ENCODE measurements at regions not wholly inside any gene's neighbourhood (a gene's known extent, or its start where the extent isn't known, plus 50 kb on each side); places are given as distances from the start of the nearest gene placed in this dataset.

- Histone ChIP-seq H3K9me3 (replicated peaks; ENCODE audit: control insufficient read depth, insufficient read depth, low read depth, low read length) (no peaks in the 10 kb centered on the region), H3K27me3 (ENCODE audit: control insufficient read depth in 2 of 2, insufficient read depth in 2 of 2, low read length in 2 of 2) (peaks cover 0 to 20% of the 10 kb centered on the region in 2 experiments; a peak in 3 of 5 replicates), H3K4me2 (ENCODE audit: insufficient read depth, low read length) (no peak overlapping the region), H3K79me2 (ENCODE audit: control insufficient read depth, insufficient read depth, low read length) (no peaks in the 10 kb centered on the region), H3K27ac (ENCODE audit: extremely low read depth, low read depth, low read length) (no peak overlapping the region), H3K36me3 (ENCODE audit: control insufficient read depth, insufficient read depth, low read length) (no peaks in the 10 kb centered on the region), H3K9ac (ENCODE audit: insufficient read depth in 1 of 2, low read depth in 2 of 2, low read length in 2 of 2) (no peak overlapping the region), H4K20me1 (replicated peaks; ENCODE audit: control insufficient read depth, insufficient read depth, low read length) (no peaks in the 10 kb centered on the region), H3K4me3 (no peak overlapping the region), H2AFZ (ENCODE audit: low read depth, low read length) (no peak overlapping the region), H3K4me1 (replicated peaks in 1 of 2; ENCODE audit: control insufficient read depth in 2 of 2, insufficient read depth in 2 of 2, low read length in 2 of 2) (peaks cover 0 to 13% of the 10 kb centered on the region in 2 experiments; a peak in 2 of 5 replicates), H3K9me1 (ENCODE audit: control insufficient read depth, insufficient read depth, low read length) (no peaks in the 10 kb centered on the region)
- no TSS peak for BruUV-seq (replicated peaks)
- 32% methylated on average over 11 of the region's 14 CpGs for WGBS (ENCODE audit: insufficient coverage, low coverage, missing lambda C conversion rate)
- ATAC-seq (no peak), FAIRE-seq (no peak), DNase-seq (ENCODE audit: extremely low read depth in 1 of 4, low spot score in 3 of 4) (no peak)
- no peak for TF ChIP-seq HNRNPLL (IDR thresholded peaks at IDR 0.05; ENCODE audit: low read depth, low read length, poor library complexity, severe bottlenecking)
- TF ChIP-seq CBX2 (IDR thresholded peaks at IDR 0.05; ENCODE audit: insufficient read depth, low read length, poor library complexity, severe bottlenecking), result no peak
- TF ChIP-seq, protein P1, sequence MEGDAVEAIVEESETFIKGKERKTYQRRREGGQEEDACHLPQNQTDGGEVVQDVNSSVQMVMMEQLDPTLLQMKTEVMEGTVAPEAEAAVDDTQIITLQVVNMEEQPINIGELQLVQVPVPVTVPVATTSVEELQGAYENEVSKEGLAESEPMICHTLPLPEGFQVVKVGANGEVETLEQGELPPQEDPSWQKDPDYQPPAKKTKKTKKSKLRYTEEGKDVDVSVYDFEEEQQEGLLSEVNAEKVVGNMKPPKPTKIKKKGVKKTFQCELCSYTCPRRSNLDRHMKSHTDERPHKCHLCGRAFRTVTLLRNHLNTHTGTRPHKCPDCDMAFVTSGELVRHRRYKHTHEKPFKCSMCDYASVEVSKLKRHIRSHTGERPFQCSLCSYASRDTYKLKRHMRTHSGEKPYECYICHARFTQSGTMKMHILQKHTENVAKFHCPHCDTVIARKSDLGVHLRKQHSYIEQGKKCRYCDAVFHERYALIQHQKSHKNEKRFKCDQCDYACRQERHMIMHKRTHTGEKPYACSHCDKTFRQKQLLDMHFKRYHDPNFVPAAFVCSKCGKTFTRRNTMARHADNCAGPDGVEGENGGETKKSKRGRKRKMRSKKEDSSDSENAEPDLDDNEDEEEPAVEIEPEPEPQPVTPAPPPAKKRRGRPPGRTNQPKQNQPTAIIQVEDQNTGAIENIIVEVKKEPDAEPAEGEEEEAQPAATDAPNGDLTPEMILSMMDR (IDR thresholded peaks at IDR 0.05 in 2 of 3, conservative IDR thresholded peaks at IDR 0.05 in 1 of 3; ENCODE audit: insufficient read depth in 2 of 3, low read depth in 1 of 3, low read length in 3 of 3), result 0 out of 6 replicates have a peak, but pooled peaks of 1 of the 3 experiments have one; percentile 1
- no peak for TF ChIP-seq U2AF2 (optimal IDR thresholded peaks at IDR 0.05; ENCODE audit: low read depth, low read length)
- intact Hi-C loops (cut with micrococcal nuclease), result loop anchor here (5.0 kb wide), 1 partner anchor 37 kb away; no protein-coding TSS in a partner anchor
- ChIA-PET CTCF (ENCODE audit: low intra/inter-chr PET ratio) (interaction anchor here (0.6 to 1.2 kb wide), 3 partner anchors 48 to 361 kb away, joined by 3 to 4 read pairs (median 3); no protein-coding TSS in a partner anchor), POLR2A (interaction anchor here (0.6 to 0.7 kb wide), 2 partner anchors 14 to 18 kb away, joined by 3 to 4 read pairs; no protein-coding TSS in a partner anchor)
- in situ Hi-C loops (cut with MboI), result loop anchor here (10.0 kb wide), 1 partner anchor 481 kb away; no protein-coding TSS in a partner anchor
These were observed 121.3 kb upstream of the SMAD3 start for GRCh38 chr15:66944121-66944520.
